HFF-Myc (cell line): ENCODE measurements at regions not wholly inside any gene's neighbourhood (a gene's known extent, or its start where the extent isn't known, plus 50 kb on each side); places are given as distances from the start of the nearest gene placed in this dataset.

ENCODE experiments used
- DNase-seq: peaks from one replicate; pipeline ENCODE4 v3.0.0-alpha.2; 2011; ENCODE audit warnings: low read depth; ENCODE audit errors: extremely low read depth
- H3K4me3 ChIP-seq: replicated peaks from 2 replicates; pipeline ENCODE4 v1.5.1; 2011; ENCODE audit warnings: low read depth, mild to moderate bottlenecking, control low read depth, low read length
- TF ChIP-seq, protein P1 (sequence below): IDR thresholded peaks from 2 replicates; pipeline ENCODE4 v1.5.1; 2012; ENCODE audit warnings: mild to moderate bottlenecking, low read depth, low read length, control low read depth; ENCODE audit errors: missing control alignments

- no peak overlapping the region for H3K4me3 ChIP-seq
- TF ChIP-seq, protein P1, sequence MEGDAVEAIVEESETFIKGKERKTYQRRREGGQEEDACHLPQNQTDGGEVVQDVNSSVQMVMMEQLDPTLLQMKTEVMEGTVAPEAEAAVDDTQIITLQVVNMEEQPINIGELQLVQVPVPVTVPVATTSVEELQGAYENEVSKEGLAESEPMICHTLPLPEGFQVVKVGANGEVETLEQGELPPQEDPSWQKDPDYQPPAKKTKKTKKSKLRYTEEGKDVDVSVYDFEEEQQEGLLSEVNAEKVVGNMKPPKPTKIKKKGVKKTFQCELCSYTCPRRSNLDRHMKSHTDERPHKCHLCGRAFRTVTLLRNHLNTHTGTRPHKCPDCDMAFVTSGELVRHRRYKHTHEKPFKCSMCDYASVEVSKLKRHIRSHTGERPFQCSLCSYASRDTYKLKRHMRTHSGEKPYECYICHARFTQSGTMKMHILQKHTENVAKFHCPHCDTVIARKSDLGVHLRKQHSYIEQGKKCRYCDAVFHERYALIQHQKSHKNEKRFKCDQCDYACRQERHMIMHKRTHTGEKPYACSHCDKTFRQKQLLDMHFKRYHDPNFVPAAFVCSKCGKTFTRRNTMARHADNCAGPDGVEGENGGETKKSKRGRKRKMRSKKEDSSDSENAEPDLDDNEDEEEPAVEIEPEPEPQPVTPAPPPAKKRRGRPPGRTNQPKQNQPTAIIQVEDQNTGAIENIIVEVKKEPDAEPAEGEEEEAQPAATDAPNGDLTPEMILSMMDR = no peak
- DNase-seq = no peak
These were observed 119.7 kb downstream of the PTCSC3 start for GRCh38 chr14:36056845-36057244.

DNA sequence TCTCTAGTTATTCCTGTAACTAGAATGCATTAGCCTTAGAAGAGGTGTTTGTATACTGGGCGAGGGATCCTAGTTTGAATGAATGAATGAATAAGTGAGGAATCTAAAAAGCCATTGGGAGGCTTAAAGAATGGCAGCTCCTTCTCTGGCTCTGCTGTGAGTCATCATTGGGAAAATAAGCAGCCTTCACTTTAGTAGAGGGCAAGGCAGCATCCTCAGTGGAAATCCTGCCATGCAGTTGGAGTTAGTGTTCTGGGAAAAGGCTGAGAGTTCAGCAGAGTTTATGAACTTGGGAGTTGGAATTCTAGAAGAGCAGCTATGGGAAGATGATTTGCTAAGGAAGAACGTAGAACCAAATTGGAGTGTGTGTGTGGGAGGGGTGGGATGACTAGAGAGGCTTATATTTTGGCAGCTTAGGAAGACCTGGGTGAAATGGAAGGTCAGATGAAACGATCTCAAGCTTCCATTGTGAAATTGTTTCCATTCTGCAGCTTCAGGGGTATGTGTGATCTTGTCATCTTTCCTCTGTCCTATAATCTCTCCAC is 120.8 kb downstream of the PTCSC3 start:
- no peak overlapping the region for H3K4me3 ChIP-seq
- TF ChIP-seq, protein P1 = no peak
- DNase-seq = no peak

- no peak for DNase-seq
- H3K4me3 ChIP-seq = no peak overlapping the region
- TF ChIP-seq, protein P1 = no peak
These were observed 121.5 kb downstream of the PTCSC3 start for GRCh38 chr14:36055052-36055378.

- TF ChIP-seq, protein P1 = no peak
- no peak overlapping the region for H3K4me3 ChIP-seq
- DNase-seq = no peak
These were observed 122.0 kb downstream of the PTCSC3 start for GRCh38 chr14:36054353-36055051.

- H3K4me3 ChIP-seq = no peak overlapping the region
- no peak for DNase-seq
- TF ChIP-seq, protein P1 = no peak
These were observed 123.8 kb downstream of the PTCSC3 start for GRCh38 chr14:36052681-36053080.

DNA sequence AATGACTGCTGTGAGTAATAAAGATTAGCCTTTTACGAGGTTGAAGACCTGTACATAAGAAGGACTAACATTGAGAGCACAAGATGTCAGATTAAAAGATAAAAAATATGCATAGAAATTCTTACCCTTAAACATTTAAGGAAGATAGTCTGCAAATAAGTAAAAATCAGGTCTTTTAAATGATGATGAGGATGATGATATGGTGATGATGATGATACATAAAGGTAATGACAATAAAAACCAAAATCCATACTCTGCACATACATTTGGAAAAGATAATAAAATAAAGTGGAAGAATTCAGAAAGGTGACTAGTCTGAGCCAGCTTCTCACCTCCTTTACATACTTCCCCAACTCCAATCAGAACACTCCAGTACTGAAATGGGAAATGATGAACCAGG is 124.5 kb downstream of the PTCSC3 start:
- TF ChIP-seq, protein P1 = no peak
- DNase-seq = no peak
- no peak overlapping the region for H3K4me3 ChIP-seq

DNA sequence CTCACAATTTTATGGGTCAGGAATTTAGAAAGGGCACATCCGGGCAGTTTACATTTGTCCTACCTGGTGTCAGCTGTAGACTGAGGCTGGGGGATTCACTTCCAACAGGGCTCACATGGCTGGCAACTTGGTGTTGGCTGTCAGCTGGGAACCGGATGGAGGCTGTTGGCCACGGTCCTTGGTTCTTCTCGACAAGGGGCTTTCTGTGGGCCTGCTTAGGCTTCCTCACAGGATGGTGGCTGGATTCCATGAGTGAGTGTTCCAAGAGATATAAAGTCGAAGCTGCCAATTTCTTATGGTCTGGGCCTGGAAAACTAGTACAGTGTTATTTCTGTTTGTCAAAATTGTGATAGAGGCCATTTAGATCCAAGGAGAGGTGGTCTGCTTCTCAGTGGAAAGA is 127.9 kb downstream of the PTCSC3 start:
- TF ChIP-seq, protein P1 = no peak
- no peak for DNase-seq
- no peak overlapping the region for H3K4me3 ChIP-seq
